Liver (tissue), 8 donors: ENCODE measurements at regions not wholly inside any gene's neighbourhood (a gene's known extent, or its start where the extent isn't known, plus 50 kb on each side); places are given as distances from the start of the nearest gene placed in this dataset.

Experiments
- DNase-seq: peaks from one replicate; pipeline ENCODE4 v3.0.0-alpha.2; 2017; ENCODE audit warnings: low spot score
- H3K27ac ChIP-seq, 2 donors: one replicate each; pipeline ENCODE4 v1.7.0; 2013; ENCODE audit warnings: inconsistent platforms in 2 of 2, low read length in 2 of 2, control low read depth in 1 of 2, low read depth in 1 of 2, mild to moderate bottlenecking in 1 of 2
- H3K27me3 ChIP-seq, 4 donors: one replicate each; pipeline versions ENCODE4 v1.6.1 to v1.7.0; 2013; ENCODE audit warnings: low read length in 3 of 4, inconsistent platforms in 1 of 4, mild to moderate bottlenecking in 1 of 4, moderate library complexity in 1 of 4; ENCODE audit not compliant: control insufficient read depth in 4 of 4, insufficient read depth in 4 of 4
- H3K36me3 ChIP-seq, 4 donors: one replicate each; pipeline versions ENCODE4 v1.6.1 to v1.7.0; 2013; ENCODE audit warnings: low read length in 3 of 4, mild to moderate bottlenecking in 3 of 4, low read depth in 1 of 4, moderate library complexity in 1 of 4; ENCODE audit not compliant: control insufficient read depth in 4 of 4, insufficient read depth in 3 of 4
- H3K4me1 ChIP-seq, 4 donors: one replicate each; pipeline versions ENCODE4 v1.6.1 to v1.7.0; 2013; ENCODE audit warnings: low read length in 3 of 4, mild to moderate bottlenecking in 3 of 4, moderate library complexity in 1 of 4; ENCODE audit not compliant: control insufficient read depth in 4 of 4, insufficient read depth in 4 of 4
- H3K4me3 ChIP-seq, 3 donors: one replicate each; pipeline versions ENCODE4 v1.6.1 to v1.7.0; 2013; ENCODE audit warnings: low read length in 3 of 3, control low read depth in 1 of 3, low read depth in 1 of 3, mild to moderate bottlenecking in 1 of 3
- H3K9ac ChIP-seq, 2 donors: one replicate each; pipeline ENCODE4 v1.7.0; 2013; ENCODE audit warnings: low read length in 2 of 2, mild to moderate bottlenecking in 2 of 2, moderate library complexity in 2 of 2, control low read depth in 1 of 2, low read depth in 1 of 2
- H3K9me3 ChIP-seq, 4 donors: one replicate each; pipeline versions ENCODE4 v1.6.1 to v1.7.0; 2013; ENCODE audit warnings: low read length in 3 of 4; ENCODE audit not compliant: control insufficient read depth in 4 of 4
- ATF3 ChIP-seq: IDR thresholded peaks from 2 replicates; pipeline ENCODE4 v1.6.1; 2016; ENCODE audit warnings: antibody characterized with exemption
- CTCF ChIP-seq: fragments of 150-350 bp; IDR thresholded peaks from 2 replicates; pipeline ENCODE4 v1.5.1; 2017; ENCODE audit warnings: improper control_type of control experiment, low read depth, low read length; ENCODE audit not compliant: missing input control
- EGR1 ChIP-seq, 2 donors: IDR thresholded peaks; 2 replicates each; pipeline ENCODE4 v1.6.1; 2016 to 2018; ENCODE audit warnings: antibody characterized with exemption in 2 of 2, low read depth in 2 of 2
- FOXA1 ChIP-seq: IDR thresholded peaks from 2 replicates; pipeline ENCODE4 v1.6.1; 2016; ENCODE audit warnings: antibody characterized with exemption
- FOXA2 ChIP-seq: IDR thresholded peaks from 2 replicates; pipeline ENCODE4 v1.6.1; 2016; ENCODE audit warnings: antibody characterized with exemption
- GABPA ChIP-seq, 2 donors: IDR thresholded peaks in 1 of 2; conservative IDR thresholded peaks in 1 of 2; 2 replicates each; pipeline ENCODE4 v1.6.1; 2016; ENCODE audit warnings: antibody characterized with exemption in 2 of 2, mild to moderate bottlenecking in 1 of 2, moderate library complexity in 1 of 2
- HNF4A ChIP-seq, 2 donors: conservative IDR thresholded peaks; 2 replicates each; pipeline ENCODE4 v1.6.1; 2016; ENCODE audit warnings: antibody characterized with exemption in 2 of 2, mild to moderate bottlenecking in 2 of 2
- HNF4G ChIP-seq: IDR thresholded peaks from 2 replicates; pipeline ENCODE4 v1.6.1; 2016; ENCODE audit warnings: antibody characterized with exemption
- JUND ChIP-seq, 2 donors: IDR thresholded peaks; 2 replicates each; pipeline ENCODE4 v1.6.1; 2016; ENCODE audit warnings: antibody characterized with exemption in 2 of 2
- MAX ChIP-seq: IDR thresholded peaks from 2 replicates; pipeline ENCODE4 v1.6.1; 2016; ENCODE audit warnings: antibody characterized with exemption
- NR2F2 ChIP-seq: IDR thresholded peaks from 2 replicates; pipeline ENCODE4 v1.6.1; 2016; ENCODE audit warnings: antibody characterized with exemption
- RAD21 ChIP-seq, 2 donors: IDR thresholded peaks; 2 replicates each; pipeline ENCODE4 v1.6.1; 2016; ENCODE audit warnings: antibody characterized with exemption in 2 of 2, mild to moderate bottlenecking in 2 of 2
- REST ChIP-seq: IDR thresholded peaks from 2 replicates; pipeline ENCODE4 v1.6.1; 2016; ENCODE audit warnings: antibody characterized with exemption, mild to moderate bottlenecking
- RXRA ChIP-seq, 2 donors: IDR thresholded peaks; 2 replicates each; pipeline ENCODE4 v1.6.1; 2017 to 2018; ENCODE audit warnings: antibody characterized with exemption in 2 of 2, mild to moderate bottlenecking in 1 of 2
- SP1 ChIP-seq: IDR thresholded peaks from 2 replicates; pipeline ENCODE4 v1.6.1; 2018; ENCODE audit warnings: antibody characterized with exemption, mild to moderate bottlenecking
- TAF1 ChIP-seq: conservative IDR thresholded peaks from 2 replicates; pipeline ENCODE4 v1.6.1; 2016; ENCODE audit warnings: antibody characterized with exemption, mild to moderate bottlenecking
- YY1 ChIP-seq: IDR thresholded peaks from 2 replicates; pipeline ENCODE4 v1.6.1; 2016; ENCODE audit warnings: antibody characterized with exemption, mild to moderate bottlenecking
- ZBTB33 ChIP-seq: IDR thresholded peaks from 2 replicates; pipeline ENCODE4 v1.6.1; 2016; ENCODE audit warnings: antibody characterized with exemption
- WGBS: extraction: QIAGEN DNeasy Blood & Tissue Kit; methylation state at CpG from one replicate; pipeline ENCODE4 v1.1.7; 2013; 5-methylcytosine and 5-hydroxymethylcytosine counted together
- donor health status: healthy.
- donor health status: healthy.
- donor health status: healthy.
- donor health status: healthy.
- donor health status: healthy.

GRCh38 chr1:213370523-213370922 is 319.5 kb downstream of the RPS6KC1 start:
- H3K36me3 ChIP-seq = no peaks in the 10 kb centered on the region
- TF ChIP-seq SP1 (no peak), MAX (no peak), TAF1 (no peak), ATF3 (no peak), FOXA1 (no peak), FOXA2 (no peak), YY1 (no peak), REST (no peak), HNF4A (conservative IDR thresholded peaks at IDR 0.05) (no peak), ZBTB33 (no peak), JUND (IDR thresholded peaks at IDR 0.05) (no peak), HNF4G (no peak), GABPA (IDR thresholded peaks at IDR 0.05 in 1 of 2, conservative IDR thresholded peaks at IDR 0.05 in 1 of 2) (no peak), EGR1 (IDR thresholded peaks at IDR 0.05; ENCODE audit: low read depth in 2 of 2) (no peak), RAD21 (IDR thresholded peaks at IDR 0.05) (no peak), RXRA (IDR thresholded peaks at IDR 0.05) (no peak), CTCF (no peak), NR2F2 (no peak)
- no peak overlapping the region for H3K4me3 ChIP-seq
- peaks cover 0 to 31% (median 16%) of the 10 kb centered on the region in 4 donors for H3K4me1 ChIP-seq
- no peaks in the 10 kb centered on the region for H3K27me3 ChIP-seq
- H3K9me3 ChIP-seq = no peaks in the 10 kb centered on the region
- DNase-seq = no peak
- no peak overlapping the region for H3K9ac ChIP-seq
- H3K27ac ChIP-seq = no peak overlapping the region
- 97% methylated on average over 5 of the region's 5 CpGs for WGBS

GRCh38 chr1:213371525-213371846 is 320.4 kb downstream of the RPS6KC1 start:
- WGBS = 54% methylated on average over 3 of the region's 3 CpGs
- TF ChIP-seq FOXA2 (no peak), REST (no peak), YY1 (no peak), RAD21 (IDR thresholded peaks at IDR 0.05) (no peak), ZBTB33 (no peak), TAF1 (no peak), HNF4A (conservative IDR thresholded peaks at IDR 0.05) (no peak), MAX (no peak), FOXA1 (no peak), NR2F2 (no peak)
- no peak for DNase-seq
- no peak overlapping the region for H3K4me3 ChIP-seq
- no peak overlapping the region for H3K9ac ChIP-seq
- no peaks in the 10 kb centered on the region for H3K9me3 ChIP-seq
- peak overlapping the region; percentile 82 to 89 for H3K27ac ChIP-seq
- no peaks in the 10 kb centered on the region for H3K27me3 ChIP-seq
- no peaks in the 10 kb centered on the region for H3K36me3 ChIP-seq
- peaks cover 0 to 31% (median 16%) of the 10 kb centered on the region in 4 donors for H3K4me1 ChIP-seq
